ENCODE measurements at regions not wholly inside any gene's neighbourhood (a gene's known extent, or its start where the extent isn't known, plus 50 kb on each side); places are given as distances from the start of the nearest gene placed in this dataset.
"Not testable (repeated sequence)": the region's sequence is repeated elsewhere in the genome, so short reads cannot be mapped to it uniquely, and the experiment has no call there.

DNA sequence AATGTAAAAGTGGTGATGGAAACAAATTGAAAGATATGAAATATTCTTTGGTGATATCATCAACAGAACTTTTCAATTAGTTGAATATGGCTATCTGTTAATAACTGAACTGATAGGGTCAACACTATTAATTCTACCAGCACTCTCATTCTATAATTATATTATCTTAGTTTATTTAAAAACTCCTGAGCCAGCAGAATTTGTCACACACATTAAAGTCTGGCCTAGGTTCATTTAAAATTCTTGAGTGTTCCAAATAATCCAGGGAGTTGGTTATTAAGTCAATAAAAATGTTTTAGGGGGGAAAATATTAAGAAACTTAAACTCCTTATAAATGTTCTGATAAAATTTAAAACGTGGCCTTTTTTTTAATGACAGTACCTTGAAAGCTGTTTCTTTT, 189.6 kb upstream of the GRM7 start:
- TF ChIP-seq, protein P1, sequence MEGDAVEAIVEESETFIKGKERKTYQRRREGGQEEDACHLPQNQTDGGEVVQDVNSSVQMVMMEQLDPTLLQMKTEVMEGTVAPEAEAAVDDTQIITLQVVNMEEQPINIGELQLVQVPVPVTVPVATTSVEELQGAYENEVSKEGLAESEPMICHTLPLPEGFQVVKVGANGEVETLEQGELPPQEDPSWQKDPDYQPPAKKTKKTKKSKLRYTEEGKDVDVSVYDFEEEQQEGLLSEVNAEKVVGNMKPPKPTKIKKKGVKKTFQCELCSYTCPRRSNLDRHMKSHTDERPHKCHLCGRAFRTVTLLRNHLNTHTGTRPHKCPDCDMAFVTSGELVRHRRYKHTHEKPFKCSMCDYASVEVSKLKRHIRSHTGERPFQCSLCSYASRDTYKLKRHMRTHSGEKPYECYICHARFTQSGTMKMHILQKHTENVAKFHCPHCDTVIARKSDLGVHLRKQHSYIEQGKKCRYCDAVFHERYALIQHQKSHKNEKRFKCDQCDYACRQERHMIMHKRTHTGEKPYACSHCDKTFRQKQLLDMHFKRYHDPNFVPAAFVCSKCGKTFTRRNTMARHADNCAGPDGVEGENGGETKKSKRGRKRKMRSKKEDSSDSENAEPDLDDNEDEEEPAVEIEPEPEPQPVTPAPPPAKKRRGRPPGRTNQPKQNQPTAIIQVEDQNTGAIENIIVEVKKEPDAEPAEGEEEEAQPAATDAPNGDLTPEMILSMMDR (IDR thresholded peaks at IDR 0.05; ENCODE audit: borderline replicate concordance), result no peak
- H3K4me3 ChIP-seq, result no peak overlapping the region
- no peaks in the 10 kb centered on the region for H3K4me1 ChIP-seq
- intact Hi-C loops (cut with micrococcal nuclease), result no loop called here
- H3K27ac ChIP-seq (replicated peaks), result no peak overlapping the region
- DNase-seq, result no peak
- H3K9me3 ChIP-seq (replicated peaks), result peaks cover 9% of the 10 kb centered on the region
- no peaks in the 10 kb centered on the region for H3K36me3 ChIP-seq
- no peaks in the 10 kb centered on the region for H3K27me3 ChIP-seq (ENCODE audit: low read depth)

DNA sequence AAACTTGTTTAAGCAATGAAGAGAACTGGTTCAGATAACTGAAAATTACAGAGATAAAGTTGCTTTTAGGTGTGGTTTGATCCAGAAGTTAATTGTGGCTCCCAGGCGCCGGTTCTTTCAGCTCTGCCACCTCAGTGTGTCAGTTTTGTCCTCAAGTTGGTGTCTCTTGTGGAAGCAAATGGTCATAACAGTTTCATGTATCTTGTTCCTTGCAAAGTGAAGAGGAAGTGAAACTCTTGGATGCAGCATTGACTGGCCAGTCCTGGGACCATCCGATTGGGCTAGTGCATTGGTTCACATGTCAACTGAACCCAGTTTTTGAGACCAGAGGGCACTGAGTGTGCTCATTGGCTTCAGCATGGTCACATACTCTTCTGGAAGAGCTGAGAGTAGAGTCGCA, 181.4 kb upstream of the GRM7 start:
- Histone ChIP-seq H3K27me3 (ENCODE audit: low read depth) (no peaks in the 10 kb centered on the region), H3K4me1 (no peaks in the 10 kb centered on the region), H3K36me3 (no peaks in the 10 kb centered on the region), H3K9me3 (replicated peaks) (no peaks in the 10 kb centered on the region), H3K27ac (replicated peaks) (no peak overlapping the region), H3K4me3 (no peak overlapping the region)
- intact Hi-C loops (cut with micrococcal nuclease), result no loop called here
- TF ChIP-seq, protein P1 (IDR thresholded peaks at IDR 0.05; ENCODE audit: borderline replicate concordance), result no peak
- DNase-seq, result no peak

DNA sequence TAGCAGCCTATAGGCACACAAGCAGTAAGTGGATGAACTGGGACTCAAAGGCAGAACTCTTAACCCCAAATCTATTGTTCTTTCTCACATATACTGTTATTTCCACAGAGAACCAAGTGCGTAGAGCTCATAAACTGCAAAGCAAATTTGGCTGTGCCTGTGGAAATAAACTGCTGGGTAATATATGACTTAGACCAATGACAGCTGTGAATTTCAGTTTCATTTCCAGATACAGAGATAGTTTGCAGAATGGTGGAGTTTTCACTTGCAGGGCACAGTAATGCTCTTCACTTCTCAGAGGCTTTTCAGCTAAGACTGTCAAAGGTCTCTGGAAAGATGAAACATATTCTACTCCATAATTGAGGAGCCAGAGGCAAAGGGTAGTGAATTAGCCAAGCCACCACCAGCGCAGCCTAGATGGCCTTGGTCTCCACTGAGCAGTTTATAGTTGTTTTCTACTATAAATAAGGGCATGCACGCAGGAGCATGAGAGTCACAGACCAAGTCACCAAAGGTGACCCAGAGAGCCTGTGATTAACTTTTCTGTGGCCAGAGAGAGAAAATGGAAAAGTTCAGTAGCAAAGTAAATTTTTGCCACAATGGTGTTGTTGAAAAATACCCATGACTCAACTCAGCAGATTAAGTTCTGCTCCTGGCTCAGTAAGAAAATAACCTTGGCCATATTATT, 180.7 kb upstream of the GRM7 start:
- DNase-seq, result no peak
- intact Hi-C loops (cut with micrococcal nuclease), result no loop called here
- Histone ChIP-seq H3K27me3 (ENCODE audit: low read depth) (no peaks in the 10 kb centered on the region), H3K27ac (replicated peaks) (no peak overlapping the region), H3K4me3 (no peak overlapping the region), H3K36me3 (no peaks in the 10 kb centered on the region), H3K4me1 (no peaks in the 10 kb centered on the region), H3K9me3 (replicated peaks) (no peaks in the 10 kb centered on the region)
- TF ChIP-seq, protein P1 (IDR thresholded peaks at IDR 0.05; ENCODE audit: borderline replicate concordance), result no peak

DNA sequence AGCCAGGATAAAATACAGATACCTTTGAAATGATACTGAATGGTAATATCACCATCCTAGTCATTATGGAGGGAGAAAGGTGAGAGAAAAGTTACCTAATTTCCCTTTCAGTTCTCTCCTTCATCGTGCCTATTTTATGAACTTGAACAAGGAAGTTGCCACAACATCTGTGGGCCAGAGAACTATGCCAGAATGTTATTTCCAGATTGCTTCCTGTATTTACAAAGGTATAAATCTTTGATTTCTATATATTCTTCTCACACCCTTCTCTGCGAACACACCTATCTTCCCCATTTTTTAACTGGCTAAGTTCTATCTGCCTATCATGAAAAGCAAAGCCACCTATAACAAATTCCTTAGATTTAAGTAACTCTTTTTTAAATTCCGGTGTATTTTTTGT, 163.6 kb upstream of the GRM7 start:
- no peak for DNase-seq
- H3K9me3 ChIP-seq (replicated peaks), result no peaks in the 10 kb centered on the region
- intact Hi-C loops (cut with micrococcal nuclease), result no loop called here
- H3K36me3 ChIP-seq, result no peaks in the 10 kb centered on the region
- H3K27me3 ChIP-seq (ENCODE audit: low read depth), result no peaks in the 10 kb centered on the region
- TF ChIP-seq, protein P1 (IDR thresholded peaks at IDR 0.05; ENCODE audit: borderline replicate concordance), result no peak
- no peak overlapping the region for H3K4me3 ChIP-seq
- no peak overlapping the region for H3K27ac ChIP-seq (replicated peaks)
- no peaks in the 10 kb centered on the region for H3K4me1 ChIP-seq

DNA sequence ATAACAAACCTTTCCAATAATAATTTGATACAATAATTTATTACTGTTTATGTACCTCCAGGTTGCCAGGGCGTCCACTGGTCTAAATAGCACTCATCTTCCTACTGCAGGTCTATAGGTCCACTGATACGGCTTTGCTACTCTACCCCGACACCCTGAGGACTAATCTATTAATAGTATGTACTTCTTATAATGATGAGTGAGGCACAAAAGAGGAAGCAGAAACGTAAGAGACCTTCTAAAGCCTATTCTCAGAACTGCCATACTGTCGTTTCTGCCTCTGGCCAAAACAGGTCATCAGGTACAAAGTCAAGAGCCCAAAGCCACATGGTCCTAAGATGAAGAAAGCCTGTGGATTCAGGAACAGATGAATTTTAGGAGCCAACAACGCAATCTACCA, 163.2 kb upstream of the GRM7 start:
- H3K27ac ChIP-seq (replicated peaks), result no peak overlapping the region
- no peak overlapping the region for H3K4me3 ChIP-seq
- H3K4me1 ChIP-seq, result no peaks in the 10 kb centered on the region
- TF ChIP-seq, protein P1 (IDR thresholded peaks at IDR 0.05; ENCODE audit: borderline replicate concordance), result no peak
- H3K27me3 ChIP-seq (ENCODE audit: low read depth), result no peaks in the 10 kb centered on the region
- H3K36me3 ChIP-seq, result no peaks in the 10 kb centered on the region
- no peaks in the 10 kb centered on the region for H3K9me3 ChIP-seq (replicated peaks)
- DNase-seq, result no peak
- intact Hi-C loops (cut with micrococcal nuclease), result no loop called here

DNA sequence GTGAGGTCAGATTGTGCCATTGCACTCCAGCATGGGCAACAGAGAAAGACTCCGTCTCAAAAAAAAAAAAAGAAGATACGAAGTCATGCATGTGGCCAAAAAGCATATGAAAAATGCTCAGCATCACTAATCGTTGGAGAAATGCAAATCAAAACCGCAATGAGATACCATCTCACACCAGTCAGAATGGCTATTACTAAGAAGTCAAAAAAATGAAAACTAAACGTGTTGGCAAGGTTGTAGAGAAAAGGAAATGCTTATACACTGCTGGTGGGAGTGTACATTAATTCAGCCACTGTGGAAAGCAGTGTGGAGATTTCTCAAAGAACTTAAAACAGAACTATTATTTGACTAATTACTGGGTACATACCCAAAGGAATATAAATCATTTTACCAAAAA, 156.1 kb upstream of the GRM7 start:
- intact Hi-C loops (cut with micrococcal nuclease); H3K27ac ChIP-seq (replicated peaks); H3K4me3 ChIP-seq; H3K27me3 ChIP-seq (ENCODE audit: low read depth); H3K9me3 ChIP-seq (replicated peaks); H3K4me1 ChIP-seq; DNase-seq; H3K36me3 ChIP-seq: not testable (repeated sequence)

All from left ventricle myocardium inferior (tissue), 1 donor.